ENCODE measurements at regions not wholly inside any gene's neighbourhood (a gene's known extent, or its start where the extent isn't known, plus 50 kb on each side); places are given as distances from the start of the nearest gene placed in this dataset.

GRCh38 chr13:74074723-74075122, 59.5 kb downstream of the KLF12 start:
- TF ChIP-seq CTCF (IDR thresholded peaks at IDR 0.05; ENCODE audit: low read length) (no peak), EZH2 (IDR thresholded peaks at IDR 0.05; ENCODE audit: borderline replicate concordance, low read length) (no peak)
